Testis (tissue), 2 donors: ENCODE measurements at regions not wholly inside any gene's neighbourhood (a gene's known extent, or its start where the extent isn't known, plus 50 kb on each side); places are given as distances from the start of the nearest gene placed in this dataset.

Source experiments
- DNase-seq: peaks from one replicate; pipeline ENCODE4 v3.0.0-alpha.2; 2019
- H3K27ac ChIP-seq, 2 donors: fragments of 200-600 bp; sonication (generic); one replicate each; pipeline ENCODE4 v1.5.1; 2019
- H3K27me3 ChIP-seq: fragments of 200-600 bp; sonication (generic); one replicate; pipeline ENCODE4 v1.5.1; 2019
- H3K36me3 ChIP-seq: fragments of 200-600 bp; sonication (generic); one replicate; pipeline ENCODE4 v1.5.1; 2017; ENCODE audit warnings: low read depth; ENCODE audit errors: missing control alignments
- H3K4me1 ChIP-seq: fragments of 200-600 bp; sonication (generic); one replicate; pipeline ENCODE4 v1.5.1; 2019
- H3K4me3 ChIP-seq, 2 donors: fragments of 200-600 bp; sonication (generic); one replicate each; pipeline ENCODE4 v1.5.1; 2017 to 2019
- H3K9me3 ChIP-seq: fragments of 200-600 bp; sonication (generic); one replicate; pipeline ENCODE4 v1.5.1; 2017
- CTCF ChIP-seq, 3 experiments: fragments of 450-650 bp in 2 of 3; fragments of 200-600 bp in 1 of 3; sonication (generic) in 1 of 3; IDR thresholded peaks; one replicate each; pipeline ENCODE4 v1.5.1; 2016 to 2019; ENCODE audit warnings: antibody characterized with exemption in 3 of 3, mild to moderate bottlenecking in 2 of 3, moderate library complexity in 1 of 3
- POLR2A ChIP-seq: fragments of 450-650 bp; IDR thresholded peaks from one replicate; pipeline ENCODE4 v1.6.1; 2017; ENCODE audit warnings: antibody characterized with exemption, mild to moderate bottlenecking, moderate library complexity
- WGBS, 2 donors: methylation state at CpG; one replicate each; pipeline ENCODE4 v1.1.5; 2018; 5-methylcytosine and 5-hydroxymethylcytosine counted together
- intact Hi-C: fragments of 100-400 bp; cut with DNase I; formaldehyde crosslinking; loops from one replicate; pipeline ENCODE4 v1.15.1; 2023; ENCODE audit warnings: low total_unique reads

GRCh38 chr2:15874321-15874720 lies 66.0 kb upstream of the MYCN start:
- DNase-seq: no peak
- no peak for TF ChIP-seq POLR2A
- TF ChIP-seq CTCF (IDR thresholded peaks at IDR 0.05): no peak
- no peaks in the 10 kb centered on the region for H3K4me1 ChIP-seq
- H3K36me3 ChIP-seq: no peaks in the 10 kb centered on the region
- 77 to 88% methylated on average over 3 of the region's 3 CpGs for WGBS, 2 donors
- intact Hi-C loops: no loop called here
- H3K27me3 ChIP-seq: no peaks in the 10 kb centered on the region
- H3K9me3 ChIP-seq: no peaks in the 10 kb centered on the region
- H3K4me3 ChIP-seq: no peak overlapping the region
- H3K27ac ChIP-seq: no peak overlapping the region

- intact Hi-C loops: no loop called here
- Histone ChIP-seq H3K36me3 (no peaks in the 10 kb centered on the region), H3K4me3 (no peak overlapping the region), H3K27me3 (no peaks in the 10 kb centered on the region), H3K4me1 (no peaks in the 10 kb centered on the region), H3K27ac (no peak overlapping the region), H3K9me3 (no peaks in the 10 kb centered on the region)
- TF ChIP-seq CTCF (IDR thresholded peaks at IDR 0.05) (no peak), POLR2A (no peak)
- WGBS, 2 donors: 78 to 80% methylated on average over 7 of the region's 7 CpGs
- DNase-seq: no peak
Measured at GRCh38 chr2:15874854-15875804, 65.2 kb upstream of the MYCN start.

GRCh38 chr2:15875969-15876705 lies 64.2 kb upstream of the MYCN start:
- no peak for TF ChIP-seq CTCF (IDR thresholded peaks at IDR 0.05)
- TF ChIP-seq POLR2A: no peak
- WGBS, 2 donors: 76 to 80% methylated on average over 3 of the region's 3 CpGs
- DNase-seq: no peak

GRCh38 chr2:15880226-15881119 lies 59.9 kb upstream of the MYCN start:
- H3K36me3 ChIP-seq: no peaks in the 10 kb centered on the region
- no peak overlapping the region for H3K4me3 ChIP-seq
- intact Hi-C loops: no loop called here
- H3K4me1 ChIP-seq: no peaks in the 10 kb centered on the region
- DNase-seq: no peak
- H3K9me3 ChIP-seq: no peaks in the 10 kb centered on the region
- TF ChIP-seq POLR2A (no peak), CTCF (IDR thresholded peaks at IDR 0.05) (no peak)
- H3K27me3 ChIP-seq: no peaks in the 10 kb centered on the region
- WGBS, 2 donors: 90 to 97% methylated on average over 6 of the region's 6 CpGs
- H3K27ac ChIP-seq: no peak overlapping the region

More at GRCh38 chr2:15875969-15876705, 64.2 kb upstream of the MYCN start:
- Histone ChIP-seq H3K4me3 (no peak overlapping the region), H3K27ac (no peak overlapping the region), H3K27me3 (no peaks in the 10 kb centered on the region), H3K36me3 (no peaks in the 10 kb centered on the region), H3K9me3 (no peaks in the 10 kb centered on the region), H3K4me1 (no peaks in the 10 kb centered on the region)
- intact Hi-C loops: no loop called here
